GM23338 (cell line): ENCODE measurements at regions not wholly inside any gene's neighbourhood (a gene's known extent, or its start where the extent isn't known, plus 50 kb on each side); places are given as distances from the start of the nearest gene placed in this dataset.

Experiments
- ATAC-seq: fragments of 200-7000 bp; cut with Tn5 transposase; 3 replicates; pipeline ENCODE4 v1.9.1; 2020
- DNase-seq: peaks from one replicate; pipeline ENCODE4 v3.0.0-alpha.2; 2015; ENCODE audit warnings: low spot score
- H2AFZ ChIP-seq: fragments of 200-600 bp; sonication (generic); 2 replicates; pipeline ENCODE4 v1.8.0; 2016; ENCODE audit warnings: antibody characterized with exemption, mild to moderate bottlenecking, moderate library complexity
- H3F3A ChIP-seq: fragments of 200-600 bp; sonication (generic); replicated peaks from 2 replicates; pipeline ENCODE4 v1.8.0; 2017; ENCODE audit warnings: antibody characterized with exemption, mixed run types, low read depth
- H3K27ac ChIP-seq: fragments of 200-600 bp; sonication (generic); 2 replicates; pipeline ENCODE4 v1.6.1; 2016; ENCODE audit warnings: low read depth
- H3K27me3 ChIP-seq: fragments of 200-600 bp; sonication (generic); 2 replicates; pipeline ENCODE4 v1.8.0; 2016; ENCODE audit warnings: mild to moderate bottlenecking, mixed run types, moderate library complexity; ENCODE audit not compliant: insufficient read depth
- H3K36me3 ChIP-seq: fragments of 200-600 bp; sonication (generic); 2 replicates; pipeline ENCODE4 v1.8.0; 2016; ENCODE audit warnings: mild to moderate bottlenecking; ENCODE audit not compliant: insufficient read depth
- H3K4me1 ChIP-seq: fragments of 200-600 bp; sonication (generic); 2 replicates; pipeline ENCODE4 v1.8.0; 2016; ENCODE audit warnings: mild to moderate bottlenecking, moderate library complexity; ENCODE audit not compliant: insufficient read depth
- H3K4me2 ChIP-seq: fragments of 200-600 bp; sonication (generic); 2 replicates; pipeline ENCODE4 v1.7.1; 2017; ENCODE audit warnings: mixed run types
- H3K4me3 ChIP-seq: fragments of 200-600 bp; sonication (generic); 2 replicates; pipeline ENCODE4 v1.6.1; 2016; ENCODE audit warnings: mixed run types
- H3K79me2 ChIP-seq: fragments of 200-600 bp; sonication (generic); replicated peaks from 2 replicates; pipeline ENCODE4 v1.8.0; 2017; ENCODE audit warnings: mild to moderate bottlenecking; ENCODE audit not compliant: insufficient read depth
- H3K9me2 ChIP-seq: fragments of 200-600 bp; sonication (generic); 2 replicates; pipeline ENCODE4 v1.8.0; 2017; ENCODE audit not compliant: insufficient read depth
- H4K20me1 ChIP-seq: fragments of 200-600 bp; sonication (generic); replicated peaks from 2 replicates; pipeline ENCODE4 v1.8.0; 2017; ENCODE audit warnings: mild to moderate bottlenecking; ENCODE audit not compliant: insufficient read depth
- H3K27ac Mint-ChIP-seq: 2 replicates; pipeline ENCODE4 v1.8.0; 2020; ENCODE audit warnings: inconsistent platforms, mild to moderate bottlenecking, moderate library complexity, mixed read lengths
- H3K27me3 Mint-ChIP-seq: 3 replicates; pipeline ENCODE4 v1.8.0; 2022; ENCODE audit warnings: low read depth, mild to moderate bottlenecking, moderate library complexity, mixed read lengths, inconsistent platforms; ENCODE audit not compliant: insufficient read depth, poor library complexity
- H3K36me3 Mint-ChIP-seq: 3 replicates; pipeline ENCODE4 v1.8.0; 2021; ENCODE audit warnings: low read depth, mild to moderate bottlenecking, inconsistent platforms, moderate library complexity, mixed read lengths
- H3K4me1 Mint-ChIP-seq: 3 replicates; pipeline ENCODE4 v1.8.0; 2020; ENCODE audit warnings: mild to moderate bottlenecking, inconsistent platforms, mixed read lengths
- H3K4me3 Mint-ChIP-seq: 3 replicates; pipeline ENCODE4 v1.8.0; 2021; ENCODE audit warnings: moderate library complexity, mild to moderate bottlenecking, inconsistent platforms, mixed read lengths
- H3K9me3 Mint-ChIP-seq: 3 replicates; pipeline ENCODE4 v1.8.0; 2020; ENCODE audit warnings: moderate library complexity, mild to moderate bottlenecking, inconsistent platforms, mixed read lengths
- CREB1 ChIP-seq: fragments of 250-450 bp; sonication (Bioruptor Pico); IDR thresholded peaks from 2 replicates; pipeline ENCODE4 v1.5.0; 2020; ENCODE audit warnings: low read depth, mild to moderate bottlenecking, moderate library complexity
- CTCF ChIP-seq, 2 experiments: fragments of 200-600 bp in 1 of 2; sonication (generic) in 1 of 2; conservative IDR thresholded peaks; 2 replicates each; pipeline versions ENCODE4 v1.5.1 to v1.6.1; 2016 to 2017; ENCODE audit warnings: antibody characterized with exemption in 2 of 2, low read depth in 2 of 2, mild to moderate bottlenecking in 2 of 2, moderate library complexity in 1 of 2
- EZH2 ChIP-seq: fragments of 200-600 bp; sonication (generic); IDR thresholded peaks from one replicate; pipeline ENCODE4 v1.8.0; 2017; ENCODE audit warnings: antibody characterized with exemption, mild to moderate bottlenecking, low read depth; ENCODE audit not compliant: unreplicated experiment
- EZH2phosphoT487 ChIP-seq: fragments of 200-600 bp; sonication (generic); IDR thresholded peaks from one replicate; pipeline ENCODE4 v1.8.1; 2018; ENCODE audit warnings: antibody characterized with exemption; ENCODE audit not compliant: unreplicated experiment
- JUNB ChIP-seq: IDR thresholded peaks from one replicate; pipeline ENCODE4 v1.6.1; 2016; ENCODE audit warnings: antibody characterized with exemption; ENCODE audit not compliant: unreplicated experiment
- NANOG ChIP-seq: IDR thresholded peaks from 2 replicates; pipeline ENCODE4 v1.6.1; 2016; ENCODE audit warnings: antibody characterized with exemption, borderline replicate concordance
- POLR2AphosphoS5 ChIP-seq: IDR thresholded peaks from 2 replicates; pipeline ENCODE4 v1.6.1; 2016; ENCODE audit warnings: antibody characterized with exemption, low read depth
- REST ChIP-seq: IDR thresholded peaks from one replicate; pipeline ENCODE4 v1.6.1; 2018; ENCODE audit warnings: antibody characterized with exemption; ENCODE audit not compliant: unreplicated experiment
- STAT1 ChIP-seq: IDR thresholded peaks from one replicate; pipeline ENCODE4 v1.6.1; 2016; ENCODE audit warnings: antibody characterized with exemption; ENCODE audit not compliant: unreplicated experiment
- ZNF114 ChIP-seq: fragments of 250-450 bp; sonication (Bioruptor Pico); IDR thresholded peaks from 2 replicates; pipeline ENCODE4 v1.5.0; 2020; ENCODE audit warnings: mild to moderate bottlenecking, moderate library complexity
- ZNF331 ChIP-seq: fragments of 250-450 bp; sonication (Bioruptor Pico); IDR thresholded peaks from 2 replicates; pipeline ENCODE4 v1.5.0; 2020; ENCODE audit warnings: low read depth, mild to moderate bottlenecking, moderate library complexity
- ZNF462 ChIP-seq: fragments of 250-450 bp; sonication (Bioruptor Pico); IDR thresholded peaks from 2 replicates; pipeline ENCODE4 v1.5.0; 2020; ENCODE audit warnings: mild to moderate bottlenecking, moderate library complexity
- TF ChIP-seq, protein P1 (sequence below): IDR thresholded peaks from 2 replicates; pipeline ENCODE4 v1.6.1; 2016; ENCODE audit warnings: antibody characterized with exemption

DNA sequence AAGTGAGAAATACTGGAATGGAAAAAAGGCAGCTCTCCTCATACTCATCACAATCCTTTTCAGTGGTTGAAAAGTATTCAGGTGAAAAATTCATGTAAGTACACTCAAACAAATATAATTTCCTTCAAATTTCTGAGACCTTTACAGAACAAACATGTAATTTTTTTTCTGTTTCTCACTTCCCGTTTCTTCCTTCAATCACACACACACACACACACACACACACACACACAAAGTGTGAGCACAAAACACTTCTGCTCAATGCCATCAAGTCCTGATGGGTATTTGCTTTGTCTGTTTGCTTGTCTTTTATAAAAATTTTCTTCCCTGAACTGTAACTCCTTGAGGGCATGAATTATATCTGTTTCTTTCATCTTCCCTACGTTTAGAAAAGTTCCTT, 110.6 kb downstream of the LIG4 start:
- H3F3A ChIP-seq: no peaks in the 10 kb centered on the region
- H3K9me3 Mint-ChIP-seq: no peaks in the 10 kb centered on the region
- no peak overlapping the region for H3K4me3 ChIP-seq
- H2AFZ ChIP-seq: no peak overlapping the region
- H3K4me1 ChIP-seq: peaks cover 9% of the 10 kb centered on the region; the same call in 1 of the 2 replicates
- no peaks in the 10 kb centered on the region for H3K36me3 ChIP-seq
- H3K27ac Mint-ChIP-seq: no peak overlapping the region
- no peaks in the 10 kb centered on the region for H4K20me1 ChIP-seq
- no peaks in the 10 kb centered on the region for H3K9me2 ChIP-seq
- H3K79me2 ChIP-seq: no peaks in the 10 kb centered on the region
- no peaks in the 10 kb centered on the region for H3K36me3 Mint-ChIP-seq
- ATAC-seq (no peak), DNase-seq (no peak)
- H3K4me3 Mint-ChIP-seq: no peak overlapping the region
- no peak for TF ChIP-seq ZNF462 (CRISPR knock-in tag)
- no peak for TF ChIP-seq EZH2phosphoT487
- TF ChIP-seq ZNF331 (CRISPR knock-in tag): no peak
- TF ChIP-seq ZNF114 (CRISPR knock-in tag): no peak
- TF ChIP-seq CREB1 (CRISPR knock-in tag): no peak
- no peak for TF ChIP-seq EZH2
- no peak for TF ChIP-seq STAT1
- TF ChIP-seq POLR2AphosphoS5: no peak
- TF ChIP-seq REST: no peak
- TF ChIP-seq, protein P1, sequence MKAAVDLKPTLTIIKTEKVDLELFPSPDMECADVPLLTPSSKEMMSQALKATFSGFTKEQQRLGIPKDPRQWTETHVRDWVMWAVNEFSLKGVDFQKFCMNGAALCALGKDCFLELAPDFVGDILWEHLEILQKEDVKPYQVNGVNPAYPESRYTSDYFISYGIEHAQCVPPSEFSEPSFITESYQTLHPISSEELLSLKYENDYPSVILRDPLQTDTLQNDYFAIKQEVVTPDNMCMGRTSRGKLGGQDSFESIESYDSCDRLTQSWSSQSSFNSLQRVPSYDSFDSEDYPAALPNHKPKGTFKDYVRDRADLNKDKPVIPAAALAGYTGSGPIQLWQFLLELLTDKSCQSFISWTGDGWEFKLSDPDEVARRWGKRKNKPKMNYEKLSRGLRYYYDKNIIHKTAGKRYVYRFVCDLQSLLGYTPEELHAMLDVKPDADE: no peak
- TF ChIP-seq NANOG: no peak
- TF ChIP-seq JUNB: no peak
- no peak for TF ChIP-seq CTCF (conservative IDR thresholded peaks at IDR 0.05; ENCODE audit: low read depth in 2 of 2)
- no peak overlapping the region for H3K4me2 ChIP-seq
- H3K27ac ChIP-seq: no peak overlapping the region
- peaks cover 9% of the 10 kb centered on the region; the same call in 2 of the 3 replicates for H3K4me1 Mint-ChIP-seq
- H3K27me3 Mint-ChIP-seq: peaks cover 3% of the 10 kb centered on the region
- H3K27me3 ChIP-seq: no peaks in the 10 kb centered on the region
